SK-N-SH (cell line): ENCODE measurements at regions not wholly inside any gene's neighbourhood (a gene's known extent, or its start where the extent isn't known, plus 50 kb on each side); places are given as distances from the start of the nearest gene placed in this dataset.

Experiments
- CTCF ChIA-PET: fragments of 300-600, 350-600 bp; formaldehyde crosslinking; extraction: SDS; loops from one replicate; lab custom pipeline; 2021; lab: Yijun Ruan, JAX
- POLR2A ChIA-PET: fragments of 350-600 bp; sonication (Branson Sonifier 250); formaldehyde crosslinking; extraction: SDS; loops from one replicate; lab custom pipeline; 2020; ENCODE audit warnings: antibody characterized with exemption, inconsistent platforms; lab: Yijun Ruan, JAX
- DNase-seq: peaks from one replicate; pipeline ENCODE4 v3.0.0; 2012
- H2AFZ ChIP-seq: fragments of 200-600 bp; sonication (generic); 2 replicates; pipeline ENCODE4 v1.8.1; 2016; ENCODE audit warnings: antibody characterized with exemption, mild to moderate bottlenecking, low read depth
- H3F3A ChIP-seq: fragments of 200-600 bp; sonication (generic); replicated peaks from 2 replicates; pipeline ENCODE3; 2016; ENCODE audit warnings: antibody characterized with exemption, mild to moderate bottlenecking; ENCODE audit not compliant: insufficient read depth
- H3K27ac ChIP-seq, 2 experiments: fragments of 200-500 bp in 1 of 2; fragments of 200-600 bp in 1 of 2; sonication (Bioruptor generic) in 1 of 2; sonication (generic), shearing (Covaris generic) in 1 of 2; 2 replicates each; pipeline versions ENCODE4 v1.5.1 to v1.6.1; 2014 to 2016; ENCODE audit warnings: low read depth in 2 of 2, inconsistent platforms in 1 of 2, low read length in 1 of 2, mild to moderate bottlenecking in 1 of 2, mixed read lengths in 1 of 2
- H3K27me3 ChIP-seq: fragments of 200-600 bp; sonication (generic), shearing (Covaris generic); 2 replicates; pipeline ENCODE4 v1.6.1; 2016; ENCODE audit warnings: mixed run types; ENCODE audit not compliant: insufficient read depth
- H3K36me3 ChIP-seq, 2 experiments: fragments of 200-500 bp in 1 of 2; fragments of 200-600 bp in 1 of 2; sonication (Bioruptor generic) in 1 of 2; sonication (generic) in 1 of 2; replicated peaks in 1 of 2; 2 replicates each; pipeline versions ENCODE3 to v1.5.1; 2014 to 2016; ENCODE audit warnings: low read length in 1 of 2, mild to moderate bottlenecking in 1 of 2; ENCODE audit not compliant: insufficient read depth in 2 of 2, control insufficient read depth in 1 of 2
- H3K4me1 ChIP-seq, 2 experiments: fragments of 200-500 bp in 1 of 2; fragments of 200-600 bp in 1 of 2; sonication (Bioruptor generic) in 1 of 2; sonication (generic), shearing (Covaris generic) in 1 of 2; 2 replicates each; pipeline versions ENCODE4 v1.5.1 to v1.6.1; 2014 to 2016; ENCODE audit warnings: low read depth in 1 of 2, low read length in 1 of 2, mixed run types in 1 of 2; ENCODE audit not compliant: insufficient read depth in 2 of 2, control insufficient read depth in 1 of 2
- H3K4me2 ChIP-seq: fragments of 200-600 bp; sonication (generic), shearing (Covaris generic); 2 replicates; pipeline ENCODE4 v1.6.1; 2017; ENCODE audit warnings: mixed run types
- H3K4me3 ChIP-seq, 2 experiments: fragments of 200-500 bp in 1 of 2; fragments of 200-600 bp in 1 of 2; sonication (Bioruptor generic) in 1 of 2; sonication (generic), shearing (Covaris generic) in 1 of 2; 2 replicates each; pipeline versions ENCODE4 v1.5.1 to v1.8.1; 2014 to 2016; ENCODE audit warnings: low read depth in 2 of 2, inconsistent platforms in 1 of 2, low read length in 1 of 2, mild to moderate bottlenecking in 1 of 2, mixed read lengths in 1 of 2, moderate library complexity in 1 of 2
- H3K79me2 ChIP-seq: fragments of 200-600 bp; sonication (generic); 2 replicates; pipeline ENCODE4 v1.8.1; 2017; ENCODE audit warnings: mild to moderate bottlenecking; ENCODE audit not compliant: insufficient read depth
- H3K9ac ChIP-seq: fragments of 200-600 bp; sonication (generic); 2 replicates; pipeline ENCODE4 v1.6.1; 2017; ENCODE audit warnings: mixed run types
- H3K9me2 ChIP-seq: fragments of 200-600 bp; sonication (generic); 2 replicates; pipeline ENCODE4 v1.6.1; 2017; ENCODE audit warnings: mixed run types
- H3K9me3 ChIP-seq: fragments of 200-600 bp; sonication (generic); 2 replicates; pipeline ENCODE4 v1.6.1; 2017; ENCODE audit warnings: mixed run types, mild to moderate bottlenecking, moderate library complexity
- H4K20me1 ChIP-seq: fragments of 200-600 bp; sonication (generic); 2 replicates; pipeline ENCODE4 v1.6.1; 2017; ENCODE audit warnings: mild to moderate bottlenecking, mixed run types; ENCODE audit not compliant: insufficient read depth
- CHD2 ChIP-seq: fragments of 150-350 bp; IDR thresholded peaks from 2 replicates; pipeline ENCODE4 v1.6.1; 2018; ENCODE audit warnings: low read length; ENCODE audit not compliant: partially characterized antibody
- CTCF ChIP-seq: fragments of 200-600 bp; sonication (generic); IDR thresholded peaks from 2 replicates; pipeline ENCODE4 v1.6.1; 2017; ENCODE audit warnings: antibody characterized with exemption, mild to moderate bottlenecking, moderate library complexity
- ELF1 ChIP-seq: IDR thresholded peaks from 2 replicates; pipeline ENCODE4 v1.4.0; 2012
- EP300 ChIP-seq, 2 experiments: IDR thresholded peaks; 2 replicates each; pipeline versions ENCODE4 v1.4.0 to v1.6.1; 2012; ENCODE audit warnings: borderline replicate concordance in 1 of 2, low read depth in 1 of 2, low read length in 1 of 2
- EZH2phosphoT487 ChIP-seq: fragments of 200-600 bp; sonication (generic); IDR thresholded peaks from 2 replicates; pipeline ENCODE4 v1.6.1; 2017; ENCODE audit warnings: low read depth, mixed run types, mild to moderate bottlenecking, antibody characterized with exemption, moderate library complexity, borderline replicate concordance
- FOXJ3 ChIP-seq: sonication (generic); formaldehyde crosslinking; IDR thresholded peaks from 2 replicates; pipeline ENCODE4 v1.5.1; 2020; ENCODE audit warnings: mild to moderate bottlenecking, missing genetic modification reagents
- GATA2 ChIP-seq: sonication (generic); formaldehyde crosslinking; IDR thresholded peaks from 2 replicates; pipeline ENCODE4 v1.5.0; 2020; ENCODE audit warnings: mild to moderate bottlenecking, missing genetic modification reagents
- MXI1 ChIP-seq: IDR thresholded peaks from 2 replicates; pipeline ENCODE4 v1.6.1; 2012; ENCODE audit warnings: mild to moderate bottlenecking, low read depth, low read length, improper control_type of control experiment
- NFIC ChIP-seq: IDR thresholded peaks from 2 replicates; pipeline ENCODE4 v1.4.0; 2012; ENCODE audit warnings: borderline replicate concordance
- NRF1 ChIP-seq: IDR thresholded peaks from 2 replicates; pipeline ENCODE4 v1.6.1; 2012; ENCODE audit warnings: low read depth, mild to moderate bottlenecking, low read length
- RAD21 ChIP-seq: IDR thresholded peaks from 2 replicates; pipeline ENCODE4 v1.6.1; 2012; ENCODE audit warnings: mild to moderate bottlenecking, low read length
- RCOR1 ChIP-seq: fragments of 150-350 bp; IDR thresholded peaks from 2 replicates; pipeline ENCODE4 v1.6.1; 2017; ENCODE audit warnings: antibody characterized with exemption, low read length
- TCF12 ChIP-seq: IDR thresholded peaks from 2 replicates; pipeline ENCODE4 v1.4.0; 2012
- USF2 ChIP-seq: fragments of 150-350 bp; IDR thresholded peaks from 2 replicates; pipeline ENCODE4 v1.6.1; 2017; ENCODE audit warnings: antibody characterized with exemption, low read length, low read depth, borderline replicate concordance
- WGBS: methylation state at CpG from one replicate; pipeline ENCODE4 v1.1.6; 2017; ENCODE audit warnings: low lambda C conversion rate; 5-methylcytosine and 5-hydroxymethylcytosine counted together

- Histone ChIP-seq H3K27me3 (no peaks in the 10 kb centered on the region), H3K4me2 (no peak overlapping the region), H3K79me2 (no peaks in the 10 kb centered on the region), H3F3A (no peaks in the 10 kb centered on the region), H3K4me1 (peaks cover 0 to 4% of the 10 kb centered on the region in 2 experiments; a peak in 2 of 4 replicates), H3K27ac (no peak overlapping the region), H2AFZ (no peak overlapping the region), H3K36me3 (no peaks in the 10 kb centered on the region), H4K20me1 (no peaks in the 10 kb centered on the region), H3K4me3 (no peak overlapping the region), H3K9me2 (no peaks in the 10 kb centered on the region), H3K9ac (no peak overlapping the region), H3K9me3 (no peaks in the 10 kb centered on the region)
- no peak for TF ChIP-seq ELF1
- no peak for TF ChIP-seq NFIC
- TF ChIP-seq NRF1 = no peak
- DNase-seq = no peak
- CTCF ChIA-PET = interaction anchor here (0.5 to 1.3 kb wide), 2 partner anchors 66 to 1193 kb away, joined by 3 read pairs; no protein-coding TSS in a partner anchor
- POLR2A ChIA-PET = no interaction called here
- WGBS = 76% methylated on average over 3 of the region's 3 CpGs
These were observed 329.4 kb upstream of the CHRM3 start for GRCh38 chr1:239056940-239057339.

GRCh38 chr1:239053279-239053678, 333.1 kb upstream of the CHRM3 start:
- Histone ChIP-seq H3K79me2 (no peaks in the 10 kb centered on the region), H3F3A (no peaks in the 10 kb centered on the region), H4K20me1 (no peaks in the 10 kb centered on the region), H3K36me3 (no peaks in the 10 kb centered on the region), H3K9ac (no peak overlapping the region), H3K4me1 (peaks cover 0 to 4% of the 10 kb centered on the region in 2 experiments; a peak in 2 of 4 replicates), H3K27me3 (no peaks in the 10 kb centered on the region), H3K9me3 (no peaks in the 10 kb centered on the region), H2AFZ (no peak overlapping the region), H3K4me2 (no peak overlapping the region), H3K27ac (peak overlapping the region in 1 of 2 experiments; percentile 77; a peak in 2 of 4 replicates), H3K4me3 (no peak overlapping the region), H3K9me2 (no peaks in the 10 kb centered on the region)
- ChIA-PET POLR2A (no interaction called here), CTCF (no interaction called here)
- no peak for TF ChIP-seq EZH2phosphoT487
- peak; percentile 87 for TF ChIP-seq GATA2
- peak; percentile 91 for TF ChIP-seq RCOR1
- peak in 1 of 2 experiments; percentile 83; a peak in 2 of 4 replicates for TF ChIP-seq EP300 (IDR thresholded peaks at IDR 0.05; ENCODE audit: borderline replicate concordance in 1 of 2, low read depth in 1 of 2, low read length in 1 of 2)
- 0 out of 2 replicates have a peak, but pooled peaks have one; percentile 36 for TF ChIP-seq FOXJ3 (CRISPR knock-in tag)
- no peak for TF ChIP-seq CTCF
- peak; percentile 64 for TF ChIP-seq CHD2
- 0 out of 2 replicates have a peak, but pooled peaks have one; percentile 11 for TF ChIP-seq TCF12
- no peak for TF ChIP-seq USF2
- 0 out of 2 replicates have a peak, but pooled peaks have one; percentile 38 for TF ChIP-seq MXI1
- TF ChIP-seq RAD21 = 0 out of 2 replicates have a peak, but pooled peaks have one; percentile 1
- 3% methylated on average over 3 of the region's 3 CpGs for WGBS
- DNase-seq = peak; percentile 41
